ENCODE measurements at regions not wholly inside any gene's neighbourhood (a gene's known extent, or its start where the extent isn't known, plus 50 kb on each side); places are given as distances from the start of the nearest gene placed in this dataset.
"Not testable (repeated sequence)": the region's sequence is repeated elsewhere in the genome, so short reads cannot be mapped to it uniquely, and the experiment has no call there.

GRCh38 chr21:35467566-35467965 lies 418.5 kb upstream of the RUNX1 start:
- 85% methylated on average over 2 of the region's 2 CpGs for WGBS, 2 donors
- no peak for TF ChIP-seq CTCF (IDR thresholded peaks at IDR 0.05)
- Histone ChIP-seq H3K4me1 (no peaks in the 10 kb centered on the region), H3K36me3 (no peaks in the 10 kb centered on the region), H3K27ac (no peak overlapping the region), H3K27me3 (no peaks in the 10 kb centered on the region), H3K4me3 (no peak overlapping the region), H3K9me3 (no peaks in the 10 kb centered on the region)
- no peak for FAIRE-seq
- no peak for DNase-seq
- intact Hi-C loops (cut with DNase I), result no loop called here
- ATAC-seq, result no peak

- ATAC-seq; FAIRE-seq; H3K4me3 ChIP-seq; H3K27me3 ChIP-seq; DNase-seq; H3K9me3 ChIP-seq; intact Hi-C loops (cut with DNase I); H3K36me3 ChIP-seq; H3K4me1 ChIP-seq; H3K27ac ChIP-seq: not testable (repeated sequence)
- 92 to 93% methylated on average over 5 of the region's 5 CpGs for WGBS, 2 donors
These were observed 417.6 kb upstream of the RUNX1 start for GRCh38 chr21:35466681-35467080.

- FAIRE-seq (no peak), DNase-seq (no peak), ATAC-seq (no peak)
- Histone ChIP-seq H3K27me3 (no peaks in the 10 kb centered on the region), H3K4me1 (no peaks in the 10 kb centered on the region), H3K27ac (no peak overlapping the region), H3K36me3 (no peaks in the 10 kb centered on the region), H3K9me3 (no peaks in the 10 kb centered on the region), H3K4me3 (no peak overlapping the region)
- intact Hi-C loops (cut with DNase I), result no loop called here
- no peak for TF ChIP-seq CTCF (IDR thresholded peaks at IDR 0.05)
- 92% methylated on average over 2 of the region's 2 CpGs for WGBS, 2 donors
These were observed 416.6 kb upstream of the RUNX1 start for GRCh38 chr21:35465741-35466140.

GRCh38 chr21:35461700-35462099 lies 412.6 kb upstream of the RUNX1 start:
- no peak for DNase-seq
- no peak for FAIRE-seq
- no peaks in the 10 kb centered on the region for H3K27me3 ChIP-seq
- intact Hi-C loops (cut with DNase I), result no loop called here
- ATAC-seq, result no peak
- no peak overlapping the region for H3K4me3 ChIP-seq
- H3K4me1 ChIP-seq, result no peaks in the 10 kb centered on the region
- H3K27ac ChIP-seq, result no peak overlapping the region
- TF ChIP-seq CTCF (IDR thresholded peaks at IDR 0.05), result no peak
- 76 to 78% methylated on average over 2 of the region's 2 CpGs for WGBS, 2 donors
- no peaks in the 10 kb centered on the region for H3K9me3 ChIP-seq
- no peaks in the 10 kb centered on the region for H3K36me3 ChIP-seq

- peaks cover 0 to 1% (median 0%) of the 10 kb centered on the region in 4 donors for H3K27me3 ChIP-seq
- no peak overlapping the region for H3K4me3 ChIP-seq
- intact Hi-C loops (cut with DNase I), result no loop called here
- ATAC-seq (no peak), FAIRE-seq (no peak), DNase-seq (no peak)
- 85 to 88% methylated on average over 9 of the region's 9 CpGs for WGBS, 2 donors
- no peaks in the 10 kb centered on the region for H3K4me1 ChIP-seq
- no peak for TF ChIP-seq CTCF (IDR thresholded peaks at IDR 0.05)
- no peak overlapping the region for H3K27ac ChIP-seq
- H3K36me3 ChIP-seq, result no peaks in the 10 kb centered on the region
- no peaks in the 10 kb centered on the region for H3K9me3 ChIP-seq
These were observed 411.3 kb upstream of the RUNX1 start for GRCh38 chr21:35460441-35460840.

GRCh38 chr21:35458405-35458804 lies 409.3 kb upstream of the RUNX1 start:
- intact Hi-C loops (cut with DNase I), result no loop called here
- no peak overlapping the region for H3K4me3 ChIP-seq
- no peaks in the 10 kb centered on the region for H3K4me1 ChIP-seq
- 93 to 94% methylated on average over 5 of the region's 5 CpGs for WGBS, 2 donors
- no peaks in the 10 kb centered on the region for H3K9me3 ChIP-seq
- no peak for TF ChIP-seq CTCF (IDR thresholded peaks at IDR 0.05)
- FAIRE-seq, result no peak
- no peak overlapping the region for H3K27ac ChIP-seq
- no peak for ATAC-seq
- no peaks in the 10 kb centered on the region for H3K36me3 ChIP-seq
- peaks cover 0 to 3% (median 0%) of the 10 kb centered on the region in 4 donors for H3K27me3 ChIP-seq
- no peak for DNase-seq

Measured in pancreas (tissue), 10 donors.